ENCODE measurements at regions not wholly inside any gene's neighbourhood (a gene's known extent, or its start where the extent isn't known, plus 50 kb on each side); places are given as distances from the start of the nearest gene placed in this dataset.

DNA sequence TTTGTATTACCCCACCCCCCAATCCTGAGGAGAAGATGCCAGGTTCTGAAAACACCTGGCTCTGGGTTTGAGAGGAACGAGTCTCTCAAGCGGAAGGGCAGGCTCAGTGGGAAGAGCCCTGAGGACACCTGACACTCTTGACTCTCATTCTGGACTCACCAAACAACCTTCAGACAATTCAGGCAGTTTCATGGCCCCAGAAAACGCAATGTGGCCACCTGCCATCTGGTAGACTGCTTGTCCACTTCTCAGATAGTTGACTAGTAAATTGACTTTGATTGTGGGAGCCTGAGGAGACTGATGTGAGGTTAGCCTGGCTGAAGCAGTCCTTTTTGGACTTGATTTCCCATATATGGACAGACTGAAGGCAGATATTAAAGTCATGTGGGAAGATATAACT, 117.5 kb upstream of the FSTL4 start:
- TF ChIP-seq RXRA (IDR thresholded peaks at IDR 0.05; ENCODE audit: insufficient read depth, low read depth, low read length) (no peak), BRCA1 (IDR thresholded peaks at IDR 0.05; ENCODE audit: low read depth, low read length) (no peak), JUN (IDR thresholded peaks at IDR 0.05; ENCODE audit: low read depth, low read length) (no peak)
- TF ChIP-seq, protein P1, sequence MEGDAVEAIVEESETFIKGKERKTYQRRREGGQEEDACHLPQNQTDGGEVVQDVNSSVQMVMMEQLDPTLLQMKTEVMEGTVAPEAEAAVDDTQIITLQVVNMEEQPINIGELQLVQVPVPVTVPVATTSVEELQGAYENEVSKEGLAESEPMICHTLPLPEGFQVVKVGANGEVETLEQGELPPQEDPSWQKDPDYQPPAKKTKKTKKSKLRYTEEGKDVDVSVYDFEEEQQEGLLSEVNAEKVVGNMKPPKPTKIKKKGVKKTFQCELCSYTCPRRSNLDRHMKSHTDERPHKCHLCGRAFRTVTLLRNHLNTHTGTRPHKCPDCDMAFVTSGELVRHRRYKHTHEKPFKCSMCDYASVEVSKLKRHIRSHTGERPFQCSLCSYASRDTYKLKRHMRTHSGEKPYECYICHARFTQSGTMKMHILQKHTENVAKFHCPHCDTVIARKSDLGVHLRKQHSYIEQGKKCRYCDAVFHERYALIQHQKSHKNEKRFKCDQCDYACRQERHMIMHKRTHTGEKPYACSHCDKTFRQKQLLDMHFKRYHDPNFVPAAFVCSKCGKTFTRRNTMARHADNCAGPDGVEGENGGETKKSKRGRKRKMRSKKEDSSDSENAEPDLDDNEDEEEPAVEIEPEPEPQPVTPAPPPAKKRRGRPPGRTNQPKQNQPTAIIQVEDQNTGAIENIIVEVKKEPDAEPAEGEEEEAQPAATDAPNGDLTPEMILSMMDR (IDR thresholded peaks at IDR 0.05; ENCODE audit: control extremely low read depth in 1 of 3, insufficient read depth in 1 of 3, low read depth in 1 of 3, low read length in 3 of 3), result no peak
